ENCODE measurements at regions not wholly inside any gene's neighbourhood (a gene's known extent, or its start where the extent isn't known, plus 50 kb on each side); places are given as distances from the start of the nearest gene placed in this dataset.

- TF ChIP-seq EZH2 (IDR thresholded peaks at IDR 0.05) = no peak
- no peak for TF ChIP-seq POLR2AphosphoS5 (IDR thresholded peaks at IDR 0.05; ENCODE audit: borderline replicate concordance, low read depth, low read length)
- TF ChIP-seq FOXP2 (optimal IDR thresholded peaks at IDR 0.05; ENCODE audit: control extremely low read depth, extremely low read length, insufficient read depth) = no peak
Observed at GRCh38 chr3:182178488-182179200, 466.9 kb downstream of the SOX2 start.
